Testis (tissue), 2 donors: ENCODE measurements at regions not wholly inside any gene's neighbourhood (a gene's known extent, or its start where the extent isn't known, plus 50 kb on each side); places are given as distances from the start of the nearest gene placed in this dataset.

ENCODE experiments used
- DNase-seq: peaks from one replicate; pipeline ENCODE4 v3.0.0-alpha.2; 2019
- H3K27ac ChIP-seq, 2 donors: fragments of 200-600 bp; sonication (generic); one replicate each; pipeline ENCODE4 v1.5.1; 2019
- H3K27me3 ChIP-seq: fragments of 200-600 bp; sonication (generic); one replicate; pipeline ENCODE4 v1.5.1; 2019
- H3K36me3 ChIP-seq: fragments of 200-600 bp; sonication (generic); one replicate; pipeline ENCODE4 v1.5.1; 2017; ENCODE audit warnings: low read depth; ENCODE audit errors: missing control alignments
- H3K4me1 ChIP-seq: fragments of 200-600 bp; sonication (generic); one replicate; pipeline ENCODE4 v1.5.1; 2019
- H3K4me3 ChIP-seq, 2 donors: fragments of 200-600 bp; sonication (generic); one replicate each; pipeline ENCODE4 v1.5.1; 2017 to 2019
- H3K9me3 ChIP-seq: fragments of 200-600 bp; sonication (generic); one replicate; pipeline ENCODE4 v1.5.1; 2017
- POLR2A ChIP-seq: fragments of 450-650 bp; IDR thresholded peaks from one replicate; pipeline ENCODE4 v1.6.1; 2017; ENCODE audit warnings: antibody characterized with exemption, mild to moderate bottlenecking, moderate library complexity
- WGBS, 2 donors: methylation state at CpG; one replicate each; pipeline ENCODE4 v1.1.5; 2018; 5-methylcytosine and 5-hydroxymethylcytosine counted together
- intact Hi-C: fragments of 100-400 bp; cut with DNase I; formaldehyde crosslinking; loops from one replicate; pipeline ENCODE4 v1.15.1; 2023; ENCODE audit warnings: low total_unique reads
- TF ChIP-seq, protein P1 (sequence below), 3 experiments: fragments of 450-650 bp in 2 of 3; fragments of 200-600 bp in 1 of 3; sonication (generic) in 1 of 3; IDR thresholded peaks; one replicate each; pipeline ENCODE4 v1.5.1; 2016 to 2019; ENCODE audit warnings: antibody characterized with exemption in 3 of 3, mild to moderate bottlenecking in 2 of 3, moderate library complexity in 1 of 3

DNA sequence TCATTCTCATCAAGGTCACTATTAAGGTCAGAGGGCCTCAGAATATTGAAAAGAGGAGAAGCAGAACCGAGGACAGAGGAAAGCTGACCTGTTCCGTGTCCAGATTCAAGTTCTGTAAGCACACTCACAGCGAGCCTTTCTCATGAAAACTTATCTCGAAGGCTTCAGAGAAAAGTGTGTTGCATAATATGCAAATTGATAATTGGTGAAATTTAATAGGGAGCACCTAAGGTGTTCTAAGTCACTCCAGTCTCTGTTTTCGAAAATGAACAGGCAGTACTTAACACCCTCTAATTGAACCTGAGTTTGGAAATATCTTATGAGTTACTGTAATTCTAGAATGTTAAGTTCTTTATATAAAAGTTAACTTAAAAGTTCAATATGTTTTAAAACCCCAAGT is 181.2 kb upstream of the PDE10A start:
- Histone ChIP-seq H3K4me3 (no peak overlapping the region), H3K9me3 (no peaks in the 10 kb centered on the region), H3K27me3 (no peaks in the 10 kb centered on the region), H3K36me3 (no peaks in the 10 kb centered on the region), H3K4me1 (no peaks in the 10 kb centered on the region), H3K27ac (no peak overlapping the region)
- TF ChIP-seq POLR2A, result no peak
- TF ChIP-seq, protein P1, sequence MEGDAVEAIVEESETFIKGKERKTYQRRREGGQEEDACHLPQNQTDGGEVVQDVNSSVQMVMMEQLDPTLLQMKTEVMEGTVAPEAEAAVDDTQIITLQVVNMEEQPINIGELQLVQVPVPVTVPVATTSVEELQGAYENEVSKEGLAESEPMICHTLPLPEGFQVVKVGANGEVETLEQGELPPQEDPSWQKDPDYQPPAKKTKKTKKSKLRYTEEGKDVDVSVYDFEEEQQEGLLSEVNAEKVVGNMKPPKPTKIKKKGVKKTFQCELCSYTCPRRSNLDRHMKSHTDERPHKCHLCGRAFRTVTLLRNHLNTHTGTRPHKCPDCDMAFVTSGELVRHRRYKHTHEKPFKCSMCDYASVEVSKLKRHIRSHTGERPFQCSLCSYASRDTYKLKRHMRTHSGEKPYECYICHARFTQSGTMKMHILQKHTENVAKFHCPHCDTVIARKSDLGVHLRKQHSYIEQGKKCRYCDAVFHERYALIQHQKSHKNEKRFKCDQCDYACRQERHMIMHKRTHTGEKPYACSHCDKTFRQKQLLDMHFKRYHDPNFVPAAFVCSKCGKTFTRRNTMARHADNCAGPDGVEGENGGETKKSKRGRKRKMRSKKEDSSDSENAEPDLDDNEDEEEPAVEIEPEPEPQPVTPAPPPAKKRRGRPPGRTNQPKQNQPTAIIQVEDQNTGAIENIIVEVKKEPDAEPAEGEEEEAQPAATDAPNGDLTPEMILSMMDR (IDR thresholded peaks at IDR 0.05), result no peak
- intact Hi-C loops, result loop anchor here (10.0 kb wide), 1 partner anchor 119 kb away; no protein-coding TSS in a partner anchor
- WGBS, 2 donors, result 82 to 86% methylated on average over 5 of the region's 5 CpGs
- no peak for DNase-seq

DNA sequence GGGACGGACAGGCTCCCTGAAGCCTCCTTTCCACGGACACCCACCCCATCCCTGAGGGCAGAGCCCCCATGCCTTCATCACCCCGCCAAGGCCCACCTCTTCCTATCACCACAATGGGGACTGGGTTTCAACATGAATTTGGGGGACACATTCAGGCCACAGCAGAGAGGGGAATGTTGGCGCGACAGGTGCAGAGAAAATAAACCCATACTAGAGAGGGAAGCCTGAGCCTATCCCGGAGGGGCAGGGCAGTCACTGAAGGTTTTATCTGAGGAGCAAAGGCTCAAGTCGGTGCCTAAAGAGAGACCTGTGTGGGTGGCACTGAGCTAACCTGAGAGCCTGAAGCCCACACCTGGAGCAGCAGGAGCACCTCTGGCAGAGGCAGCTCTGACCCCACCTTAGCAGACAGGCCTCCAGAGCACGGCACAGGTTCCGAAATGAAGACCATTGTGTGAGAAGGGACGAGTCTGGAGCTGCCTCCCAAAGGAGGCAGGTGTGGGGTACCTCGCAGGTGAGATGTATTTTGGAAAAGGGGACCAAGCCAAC is 180.6 kb upstream of the PDE10A start:
- Histone ChIP-seq H3K9me3 (no peaks in the 10 kb centered on the region), H3K4me1 (no peaks in the 10 kb centered on the region), H3K27me3 (no peaks in the 10 kb centered on the region), H3K36me3 (no peaks in the 10 kb centered on the region), H3K4me3 (no peak overlapping the region), H3K27ac (no peak overlapping the region)
- intact Hi-C loops, result loop anchor here (10.0 kb wide), 1 partner anchor 119 kb away; no protein-coding TSS in a partner anchor
- TF ChIP-seq POLR2A, result no peak
- TF ChIP-seq, protein P1 (IDR thresholded peaks at IDR 0.05), result no peak
- WGBS, 2 donors, result 90% methylated on average over 11 of the region's 11 CpGs
- no peak for DNase-seq

DNA sequence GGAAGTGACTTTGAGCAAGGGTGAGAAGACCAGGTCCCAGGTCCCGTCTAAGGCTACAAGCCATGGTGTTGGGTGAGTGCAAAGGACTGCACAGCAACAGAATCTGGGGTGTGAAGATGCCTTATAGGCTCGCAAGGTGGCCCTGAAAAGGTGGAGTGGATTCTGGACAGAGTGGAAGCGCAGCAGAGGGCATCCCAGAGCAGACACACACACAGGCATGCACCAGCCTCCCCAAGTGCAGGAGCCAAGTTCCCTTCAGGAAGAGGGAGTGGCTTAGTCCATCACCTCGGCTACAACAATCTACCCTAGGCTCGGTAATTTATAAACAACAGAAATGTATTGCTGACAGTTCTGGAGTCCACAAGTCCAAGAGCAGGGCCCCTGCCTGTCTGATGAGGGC is 180.1 kb upstream of the PDE10A start:
- WGBS, 2 donors, result 80 to 84% methylated on average over 2 to 5 of the region's 5 CpGs
- Histone ChIP-seq H3K4me1 (no peaks in the 10 kb centered on the region), H3K4me3 (no peak overlapping the region), H3K27me3 (no peaks in the 10 kb centered on the region), H3K27ac (no peak overlapping the region), H3K36me3 (no peaks in the 10 kb centered on the region), H3K9me3 (no peaks in the 10 kb centered on the region)
- intact Hi-C loops, result loop anchor here (10.0 kb wide), 1 partner anchor 118 kb away; no protein-coding TSS in a partner anchor
- TF ChIP-seq, protein P1 (IDR thresholded peaks at IDR 0.05), result no peak
- no peak for TF ChIP-seq POLR2A
- DNase-seq, result no peak

DNA sequence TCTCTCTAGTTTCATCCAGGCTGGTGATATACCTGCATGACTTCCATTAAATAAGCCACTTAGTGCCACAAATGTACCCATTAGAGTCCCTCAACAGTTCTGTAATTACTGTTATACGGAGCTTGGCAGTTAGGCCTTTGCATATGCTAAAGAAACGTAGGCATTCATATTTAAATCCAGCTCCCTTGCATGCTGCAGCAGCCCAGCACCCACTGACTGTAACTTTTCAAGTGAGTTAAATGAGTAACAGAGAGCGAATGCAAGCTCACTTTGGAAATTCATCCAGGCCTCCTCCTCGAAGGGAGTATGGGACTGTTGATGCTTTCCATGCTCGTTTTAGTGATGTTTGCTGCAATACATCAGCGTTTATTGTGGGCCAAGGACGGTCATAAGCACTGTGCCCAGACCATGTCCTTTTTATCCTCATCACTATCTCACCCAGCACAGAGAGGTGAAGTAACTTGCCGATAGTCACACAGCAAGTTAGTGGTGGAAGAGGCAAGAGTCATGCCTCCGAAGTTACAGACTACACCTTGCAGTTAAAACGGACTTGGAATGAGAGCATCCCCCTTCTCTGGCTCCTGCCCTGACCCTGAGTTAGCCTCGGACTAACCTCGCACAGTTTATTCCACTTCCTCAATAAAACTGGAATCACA is 179.4 kb upstream of the PDE10A start:
- DNase-seq, result no peak
- no peaks in the 10 kb centered on the region for H3K27me3 ChIP-seq
- 73 to 76% methylated on average over 12 of the region's 12 CpGs for WGBS, 2 donors
- intact Hi-C loops, result loop anchor here (10.0 kb wide), 1 partner anchor 118 kb away; no protein-coding TSS in a partner anchor
- TF ChIP-seq POLR2A, result no peak
- TF ChIP-seq, protein P1 (IDR thresholded peaks at IDR 0.05), result no peak
- no peaks in the 10 kb centered on the region for H3K36me3 ChIP-seq
- no peaks in the 10 kb centered on the region for H3K9me3 ChIP-seq
- no peak overlapping the region for H3K4me3 ChIP-seq
- H3K4me1 ChIP-seq, result no peaks in the 10 kb centered on the region
- H3K27ac ChIP-seq, result no peak overlapping the region
